Hepatocyte (in vitro differentiated cells): ENCODE measurements at regions not wholly inside any gene's neighbourhood (a gene's known extent, or its start where the extent isn't known, plus 50 kb on each side); places are given as distances from the start of the nearest gene placed in this dataset.

Experiments
- CTCF ChIP-seq: fragments of 200-600 bp; sonication (generic); IDR thresholded peaks from 2 replicates; pipeline ENCODE4 v1.5.1; 2016; ENCODE audit warnings: antibody characterized with exemption, mild to moderate bottlenecking; ENCODE audit not compliant: poor library complexity
- EZH2 ChIP-seq: fragments of 200-600 bp; sonication (generic); IDR thresholded peaks from 2 replicates; pipeline ENCODE4 v1.6.1; 2016; ENCODE audit warnings: antibody characterized with exemption, mild to moderate bottlenecking, borderline replicate concordance
- EZH2phosphoT487 ChIP-seq: fragments of 200-600 bp; sonication (generic); IDR thresholded peaks from one replicate; pipeline ENCODE4 v1.6.1; 2018; ENCODE audit warnings: antibody characterized with exemption, mild to moderate bottlenecking, low read depth, moderate library complexity; ENCODE audit not compliant: unreplicated experiment, severe bottlenecking

DNA sequence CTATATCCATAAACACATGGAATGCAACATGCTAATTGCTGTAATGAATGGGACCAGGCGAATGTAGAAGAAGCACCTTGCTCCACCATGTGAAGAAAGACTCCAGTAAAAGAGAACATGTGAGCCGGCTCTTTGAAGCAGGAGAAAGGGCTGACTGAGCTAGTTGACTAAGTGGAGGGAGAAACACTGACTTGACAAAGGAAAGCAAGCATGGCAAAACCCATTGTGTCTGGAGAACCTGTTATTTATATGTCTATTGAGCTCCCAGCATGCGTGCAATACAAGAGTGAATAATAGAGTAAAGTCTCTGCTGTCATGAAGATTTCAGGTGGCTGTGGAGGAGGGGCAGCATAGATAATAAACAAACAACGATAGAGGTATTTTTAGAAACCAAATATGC lies 559.9 kb downstream of the RAB28 start:
- TF ChIP-seq CTCF = no peak
- TF ChIP-seq EZH2 = no peak
- no peak for TF ChIP-seq EZH2phosphoT487
